K562 (cell line): ENCODE measurements at regions not wholly inside any gene's neighbourhood (a gene's known extent, or its start where the extent isn't known, plus 50 kb on each side); places are given as distances from the start of the nearest gene placed in this dataset.

Experiments used
- ATAC-seq: fragments of 200-7000 bp; cut with Tn5 transposase; 3 replicates; pipeline ENCODE4 v1.9.1; 2020; ENCODE audit warnings: moderate library complexity
- BruUV-seq: library from RNA; stranded (reverse); fragments of 400-500 nt; replicated peaks from 2 replicates; lab custom pipeline; 2021; lab: Mats Ljungman, UMichigan
- CTCF ChIA-PET: fragments of 300-600 bp; formaldehyde crosslinking; extraction: SDS; loops from one replicate; lab custom pipeline; 2021; ENCODE audit warnings: low intra/inter-chr PET ratio; lab: Yijun Ruan, JAX
- POLR2A ChIA-PET: fragments of 300-600, 350-650 bp; sonication (Branson Sonifier 250); formaldehyde crosslinking; extraction: SDS; loops from one replicate; lab custom pipeline; 2021; ENCODE audit warnings: antibody characterized with exemption, inconsistent platforms; lab: Yijun Ruan, JAX
- DNase-seq, 4 experiments: peaks; one replicate each; pipeline versions ENCODE4 v3.0.0 to v3.0.0-alpha.2; 2011 to 2018; ENCODE audit warnings: low spot score in 3 of 4, mixed read lengths in 3 of 4; ENCODE audit errors: extremely low read depth in 1 of 4
- FAIRE-seq: peaks from 2 replicates; lab custom pipeline; 2011; peaks lifted over from hg19 to GRCh38; lab: Jason Lieb, UNC
- H2AFZ ChIP-seq: 2 replicates; pipeline ENCODE4 v1.6.0; 2011; ENCODE audit warnings: low read depth, low read length, control low read depth, inconsistent platforms
- H3K27ac ChIP-seq: fragments of 200-600 bp; 3 replicates; pipeline ENCODE4 v1.8.0; 2011; ENCODE audit warnings: low read depth, mild to moderate bottlenecking, control low read depth, inconsistent platforms, low read length, moderate library complexity, mixed read lengths; ENCODE audit errors: extremely low read depth
- H3K27me3 ChIP-seq, 2 experiments: fragments of 300-600 bp in 1 of 2; 2 replicates in 1 of 2; 3 replicates in 1 of 2; pipeline versions ENCODE4 v1.6.0 to v1.8.0; 2011; ENCODE audit warnings: inconsistent platforms in 2 of 2, low read length in 2 of 2, mild to moderate bottlenecking in 1 of 2, mixed read lengths in 1 of 2, moderate library complexity in 1 of 2; ENCODE audit not compliant: control insufficient read depth in 2 of 2, insufficient read depth in 2 of 2
- H3K36me3 ChIP-seq: fragments of 300-600 bp; 3 replicates; pipeline ENCODE4 v1.8.0; 2011; ENCODE audit warnings: mild to moderate bottlenecking, low read length, inconsistent platforms; ENCODE audit not compliant: control insufficient read depth, insufficient read depth
- H3K4me1 ChIP-seq, 2 experiments: fragments of 200-600 bp in 1 of 2; replicated peaks in 1 of 2; 2 replicates in 1 of 2; 3 replicates in 1 of 2; pipeline versions ENCODE4 v1.5.1 to v1.8.0; 2011; ENCODE audit warnings: inconsistent platforms in 2 of 2, low read length in 2 of 2, mild to moderate bottlenecking in 1 of 2, mixed read lengths in 1 of 2, moderate library complexity in 1 of 2; ENCODE audit not compliant: control insufficient read depth in 2 of 2, insufficient read depth in 2 of 2
- H3K4me2 ChIP-seq: 2 replicates; pipeline ENCODE4 v1.6.1; 2011; ENCODE audit warnings: low read length, control low read depth, inconsistent platforms, mixed read lengths; ENCODE audit not compliant: insufficient read depth
- H3K4me3 ChIP-seq: fragments of 200-600 bp; sonication (generic), shearing (Covaris generic); 2 replicates; pipeline ENCODE4 v1.5.1; 2016; ENCODE audit warnings: control low read depth, inconsistent platforms
- H3K79me2 ChIP-seq: fragments of 200-600 bp; 3 replicates; pipeline ENCODE4 v1.8.0; 2011; ENCODE audit warnings: low read length, inconsistent platforms; ENCODE audit not compliant: control insufficient read depth, insufficient read depth
- H3K9ac ChIP-seq, 2 experiments: 2 replicates each; pipeline versions ENCODE4 v1.6.0 to v1.6.1; 2011; ENCODE audit warnings: low read depth in 2 of 2, low read length in 2 of 2, control low read depth in 1 of 2, inconsistent platforms in 1 of 2, mild to moderate bottlenecking in 1 of 2, mixed read lengths in 1 of 2; ENCODE audit not compliant: insufficient read depth in 1 of 2
- H3K9me1 ChIP-seq: one replicate; pipeline ENCODE4 v1.6.0; 2011; ENCODE audit warnings: inconsistent platforms, mild to moderate bottlenecking, low read length, moderate library complexity; ENCODE audit not compliant: control insufficient read depth, insufficient read depth
- H3K9me3 ChIP-seq: replicated peaks from 2 replicates; pipeline ENCODE4 v1.5.1; 2011; ENCODE audit warnings: low read depth, low read length, inconsistent platforms; ENCODE audit not compliant: control insufficient read depth, insufficient read depth
- H4K20me1 ChIP-seq: replicated peaks from 2 replicates; pipeline ENCODE4 v1.6.1; 2011; ENCODE audit warnings: low read length, inconsistent platforms, mixed read lengths; ENCODE audit not compliant: control insufficient read depth, insufficient read depth
- HES1 ChIP-seq: fragments of 450-650 bp; IDR thresholded peaks from 2 replicates; pipeline ENCODE4 v1.6.1; 2016; ENCODE audit warnings: low read depth, mild to moderate bottlenecking, moderate library complexity
- JUND ChIP-seq, 2 experiments: IDR thresholded peaks; 2 replicates in 1 of 2; 3 replicates in 1 of 2; pipeline ENCODE4 v1.6.1; 2011; ENCODE audit warnings: borderline replicate concordance in 2 of 2, low read depth in 2 of 2, low read length in 2 of 2, improper control_type of control experiment in 1 of 2, missing biosample characterization in 1 of 2, missing genetic modification characterization in 1 of 2, missing genetic modification reagents in 1 of 2
- NR2C1 ChIP-seq, 2 experiments: fragments of 450-650 bp; IDR thresholded peaks; 2 replicates each; pipeline ENCODE4 v1.6.1; 2017; ENCODE audit warnings: mild to moderate bottlenecking in 2 of 2, antibody characterized with exemption in 1 of 2, inconsistent platforms in 1 of 2, missing compliant biosample characterization in 1 of 2, missing genetic modification characterization in 1 of 2
- PHB ChIP-seq: fragments of 250-450 bp; sonication (Bioruptor Pico); IDR thresholded peaks from 2 replicates; pipeline ENCODE4 v1.5.0; 2021
- RFX7 ChIP-seq: fragments of 250-450 bp; sonication (Bioruptor Pico); IDR thresholded peaks from 2 replicates; pipeline ENCODE4 v1.5.1; 2021; ENCODE audit warnings: mild to moderate bottlenecking
- SPI1 ChIP-seq: IDR thresholded peaks from 2 replicates; pipeline ENCODE4 v1.6.1; 2011; ENCODE audit warnings: low read depth, low read length, control low read depth, borderline replicate concordance
- ZNF561 ChIP-seq: fragments of 450-650 bp; formaldehyde crosslinking; conservative IDR thresholded peaks from 2 replicates; pipeline ENCODE4 v1.4.0; 2020; ENCODE audit warnings: mild to moderate bottlenecking, moderate library complexity
- WGBS: fragments of 100-300 bp; shearing (Covaris generic); methylation state at CpG from one replicate; pipeline ENCODE4 v1.1.6; 2016; ENCODE audit warnings: low coverage, mixed read lengths; ENCODE audit not compliant: insufficient coverage; ENCODE audit errors: missing lambda C conversion rate; 5-methylcytosine and 5-hydroxymethylcytosine counted together
- in situ Hi-C: fragments of 300-500 bp; cut with MboI; formaldehyde crosslinking; loops from 4 replicates; pipeline ENCODE4 v1.15.0; 2018; ENCODE audit warnings: inconsistent platforms, mixed read lengths
- intact Hi-C: fragments of 100-400 bp; cut with micrococcal nuclease; formaldehyde crosslinking; loops from 2 replicates; pipeline ENCODE4 v1.14.2; 2022

DNA sequence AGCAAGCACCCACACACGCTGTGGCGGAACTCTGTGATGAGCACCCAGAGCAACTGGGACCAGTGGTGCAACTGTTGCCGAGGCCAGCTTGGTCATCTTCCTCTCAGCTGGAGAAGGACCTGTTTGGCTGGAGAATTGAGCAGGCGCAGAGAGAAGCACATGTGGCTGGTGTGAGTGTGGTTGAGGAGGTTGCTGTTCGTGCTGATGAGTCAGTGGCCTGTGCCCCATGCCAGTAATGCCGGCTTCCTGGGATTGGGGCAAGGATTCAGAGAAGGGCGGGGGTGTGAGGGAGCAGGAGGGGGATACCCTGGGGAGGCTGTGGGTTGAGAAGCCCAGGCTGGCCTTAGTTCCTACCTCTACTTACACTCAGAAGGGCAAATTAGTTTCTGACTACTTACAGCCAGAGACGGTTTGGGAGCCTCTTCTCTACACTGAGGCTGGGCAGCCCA lies 57.5 kb upstream of the EPS8L3 start (continued):
- TF ChIP-seq JUND (IDR thresholded peaks at IDR 0.05; ENCODE audit: borderline replicate concordance, low read depth, low read length), result peak; percentile 42; the same call in 1 of the 2 replicates
- TF ChIP-seq JUND (tag; IDR thresholded peaks at IDR 0.05; ENCODE audit: borderline replicate concordance, low read depth, low read length), result no peak
- no peak for TF ChIP-seq RFX7 (CRISPR knock-in tag)
- no peak for TF ChIP-seq NR2C1 (IDR thresholded peaks at IDR 0.05)
- TF ChIP-seq NR2C1 (tag; IDR thresholded peaks at IDR 0.05), result 0 out of 2 replicates have a peak, but pooled peaks have one; percentile 14
- TF ChIP-seq HES1, result no peak
- TF ChIP-seq ZNF561 (CRISPR knock-in tag), result no peak

- no peaks in the 10 kb centered on the region for H4K20me1 ChIP-seq
- FAIRE-seq (no peak), ATAC-seq (no peak), DNase-seq (peak in 1 of 4 experiments; percentile 9)
- H3K9me1 ChIP-seq, result no peaks in the 10 kb centered on the region
- no peak overlapping the region for H3K4me3 ChIP-seq
- H3K27me3 ChIP-seq, result no peaks in the 10 kb centered on the region
- H3K4me2 ChIP-seq, result no peak overlapping the region
- no peak overlapping the region for H3K27ac ChIP-seq
- no TSS peak for BruUV-seq
- no peaks in the 10 kb centered on the region for H3K36me3 ChIP-seq
- TF ChIP-seq PHB (CRISPR knock-in tag) (no peak), SPI1 (peak; percentile 32; the same call in 1 of the 2 replicates)
- intact Hi-C loops (loop anchor here (5.0 kb wide), 1 partner anchor 42 kb away; no protein-coding TSS in a partner anchor), in situ Hi-C loops (no loop called here)
- peak overlapping the region; percentile 87 for H2AFZ ChIP-seq
- no peaks in the 10 kb centered on the region for H3K79me2 ChIP-seq
- CTCF ChIA-PET, result no interaction called here
- peaks cover 5% of the 10 kb centered on the region; the same call in 1 of the 2 replicates for H3K9me3 ChIP-seq
- H3K9ac ChIP-seq, result no peak overlapping the region; a peak in 1 of 4 replicates
- POLR2A ChIA-PET, result interaction anchor here (0.6 to 1.0 kb wide), 3 partner anchors 9 to 148 kb away, joined by 3 to 4 read pairs (median 3); no protein-coding TSS in a partner anchor
- peaks cover 60 to 67% of the 10 kb centered on the region in 2 experiments for H3K4me1 ChIP-seq
- 82% methylated on average over 3 of the region's 3 CpGs for WGBS
Observed at GRCh38 chr1:109819906-109820305, 56.2 kb upstream of the EPS8L3 start.
